ENCODE measurements at regions not wholly inside any gene's neighbourhood (a gene's known extent, or its start where the extent isn't known, plus 50 kb on each side); places are given as distances from the start of the nearest gene placed in this dataset.
"Not testable (repeated sequence)": the region's sequence is repeated elsewhere in the genome, so short reads cannot be mapped to it uniquely, and the experiment has no call there.

DNA sequence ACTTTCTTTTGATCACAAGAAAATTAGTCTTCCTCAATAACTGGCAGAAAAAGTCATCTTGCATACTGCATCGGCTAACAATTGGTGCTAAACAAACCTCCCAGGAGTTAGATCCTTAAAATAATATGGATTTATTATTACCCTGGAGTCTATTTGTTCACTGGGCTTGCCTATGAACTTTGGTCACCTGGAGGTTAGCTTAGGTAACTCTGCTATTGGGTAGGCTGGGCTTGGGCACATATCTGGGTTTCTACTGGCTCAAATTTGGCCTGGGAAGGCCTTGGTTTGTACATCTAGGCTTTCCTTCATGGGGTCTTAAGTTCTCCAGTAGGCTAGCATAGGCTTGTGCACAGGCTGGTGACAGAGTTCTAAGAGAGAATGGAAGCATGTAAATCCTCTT, 279.9 kb downstream of the RASEF start:
- no peak for DNase-seq

DNA sequence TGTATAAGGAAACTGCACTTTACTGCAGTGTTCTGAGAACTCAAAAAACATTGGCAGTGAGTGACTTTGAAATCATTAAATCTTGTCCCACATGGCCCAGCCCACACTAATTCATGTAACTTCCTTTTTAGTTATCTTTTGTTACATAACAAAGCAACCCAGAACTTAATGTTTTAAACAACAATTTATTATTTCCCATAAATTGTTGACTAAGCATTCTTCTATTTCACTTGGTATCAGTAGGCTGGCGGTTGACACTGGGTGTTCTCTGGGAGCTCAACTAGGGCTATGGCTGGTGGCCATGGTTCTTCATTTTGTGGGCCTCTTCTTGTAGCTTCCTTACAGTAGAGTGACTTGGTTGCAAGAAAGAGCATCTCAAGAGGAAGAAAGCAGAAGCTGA, 278.4 kb downstream of the RASEF start:
- no peak for DNase-seq

DNA sequence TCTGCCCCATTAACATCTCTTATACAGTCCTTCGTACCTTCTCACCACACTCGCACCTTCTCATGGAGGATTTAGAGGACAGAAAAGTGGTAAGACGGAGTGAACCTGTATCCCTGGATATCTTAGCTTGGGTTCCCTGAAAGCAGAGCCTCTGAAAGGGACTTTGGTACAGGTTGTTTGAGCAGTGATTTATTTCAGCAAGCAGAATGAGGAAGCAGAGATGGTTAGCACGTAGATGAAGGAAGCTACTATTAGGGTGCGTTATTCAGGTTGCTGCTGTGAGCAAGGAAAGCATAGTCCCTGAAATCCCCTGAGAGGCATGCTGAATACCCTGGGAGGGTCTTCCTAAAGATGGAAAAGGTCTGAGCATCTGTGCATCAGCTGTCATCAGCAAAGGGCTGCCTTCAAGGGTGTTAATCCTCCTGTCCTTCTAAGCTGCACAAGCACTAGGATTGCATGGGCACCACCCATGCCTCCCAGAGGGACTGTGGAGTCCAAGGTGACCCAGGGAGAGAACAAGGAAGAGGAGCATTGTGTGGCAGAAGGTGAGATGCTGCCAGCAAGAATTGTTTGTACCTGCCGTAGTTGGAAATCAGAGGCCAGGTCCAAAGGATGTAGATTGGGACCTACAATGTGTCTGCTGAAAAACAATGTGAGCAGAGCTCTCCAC, 273.7 kb downstream of the RASEF start:
- DNase-seq: no peak

DNA sequence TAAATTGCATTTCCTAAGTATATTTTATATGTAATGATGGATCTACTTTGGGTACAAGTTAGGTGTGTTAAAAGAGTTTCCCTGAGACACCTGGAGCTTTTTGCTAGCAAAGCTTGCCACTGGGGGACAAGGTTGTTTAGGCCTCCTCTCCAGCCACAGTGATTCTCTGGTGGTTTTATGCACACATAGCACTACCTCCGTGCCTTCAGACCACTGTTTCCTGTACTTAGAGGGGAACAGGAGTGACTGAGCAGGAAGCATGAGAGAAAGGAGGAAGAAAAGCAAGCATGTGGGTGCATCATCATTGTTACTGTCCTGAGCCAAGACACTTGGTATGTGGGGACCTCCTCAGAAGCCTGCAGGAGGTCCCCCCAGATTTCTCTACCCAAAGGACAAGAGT, 272.1 kb downstream of the RASEF start:
- DNase-seq: no peak

DNA sequence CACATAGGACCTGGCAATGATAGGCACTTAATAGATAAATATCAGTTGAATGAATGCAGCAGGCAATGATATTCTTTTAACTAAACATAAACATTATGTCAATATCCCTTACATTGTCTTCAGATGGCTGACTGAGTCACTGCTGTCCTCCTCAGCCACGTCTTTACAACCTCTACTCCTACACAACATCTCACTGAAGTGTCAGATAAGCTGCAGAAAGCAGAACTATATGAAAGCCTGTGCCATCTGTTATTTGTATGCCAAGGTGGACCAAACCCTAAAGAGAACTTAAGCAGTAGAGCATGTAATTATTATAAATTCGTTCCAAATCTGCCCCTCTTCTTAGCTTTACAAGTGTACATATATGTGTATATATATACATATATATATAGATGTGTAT, 271.2 kb downstream of the RASEF start:
- no peak for DNase-seq

DNA sequence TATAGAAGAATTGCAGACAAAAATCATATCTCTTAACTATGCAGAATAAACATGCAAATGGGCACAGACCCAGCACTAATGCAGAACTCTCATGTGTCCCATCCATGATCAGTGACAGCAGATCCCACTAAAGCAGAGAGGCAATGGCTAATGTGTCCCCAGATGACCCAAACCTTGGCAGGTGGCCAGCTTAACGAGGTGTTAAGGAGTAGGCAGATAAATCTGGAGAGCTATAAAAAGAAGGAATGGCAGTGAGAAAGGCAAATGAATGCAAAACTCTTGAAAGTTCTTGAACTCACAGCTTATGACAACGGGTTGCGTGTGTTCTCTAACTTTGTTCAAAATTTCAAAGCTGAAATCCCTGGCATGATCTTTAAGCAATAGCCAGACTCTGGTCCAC, 265.4 kb downstream of the RASEF start:
- peak; percentile 1 to 10 (median 8) for DNase-seq

DNA sequence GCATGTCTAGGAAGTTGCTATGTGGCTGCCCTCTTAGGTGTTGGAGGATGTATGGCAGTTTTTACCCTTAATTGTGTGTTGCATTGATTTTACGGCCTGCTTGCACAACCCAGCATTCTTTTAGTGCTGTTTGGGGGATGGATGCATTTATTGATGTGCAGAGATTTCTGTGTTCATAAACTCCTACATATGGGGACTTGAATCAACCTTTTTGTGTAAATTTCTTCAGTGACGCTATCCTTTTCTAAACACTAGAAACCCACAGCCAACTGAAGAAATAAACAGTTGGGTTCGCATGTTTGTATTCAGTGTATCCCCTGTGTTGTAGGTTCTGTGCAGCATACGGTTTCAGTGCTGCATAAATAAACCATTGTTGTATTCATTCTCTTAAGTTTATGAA, 263.7 kb downstream of the RASEF start:
- DNase-seq: no peak

DNA sequence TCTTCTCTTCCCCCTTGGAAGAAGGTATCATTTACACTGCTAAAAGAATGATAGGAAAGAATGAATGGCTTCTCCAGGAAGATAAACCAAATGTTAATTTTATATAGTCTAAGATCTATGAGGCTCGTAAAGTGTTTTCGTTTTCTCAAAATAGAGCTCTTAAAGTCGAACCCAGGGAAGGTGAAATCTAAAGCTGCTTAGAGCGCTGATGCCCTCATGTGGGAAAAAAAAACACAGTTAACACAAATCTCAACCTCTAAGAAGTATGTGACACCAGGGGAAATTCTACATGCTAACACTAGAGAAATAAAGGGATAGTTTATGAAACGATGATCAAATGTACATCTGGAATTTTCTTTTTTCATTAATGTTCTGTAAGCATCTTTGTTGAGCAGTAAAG, 257.9 kb downstream of the RASEF start:
- no peak for DNase-seq

DNA sequence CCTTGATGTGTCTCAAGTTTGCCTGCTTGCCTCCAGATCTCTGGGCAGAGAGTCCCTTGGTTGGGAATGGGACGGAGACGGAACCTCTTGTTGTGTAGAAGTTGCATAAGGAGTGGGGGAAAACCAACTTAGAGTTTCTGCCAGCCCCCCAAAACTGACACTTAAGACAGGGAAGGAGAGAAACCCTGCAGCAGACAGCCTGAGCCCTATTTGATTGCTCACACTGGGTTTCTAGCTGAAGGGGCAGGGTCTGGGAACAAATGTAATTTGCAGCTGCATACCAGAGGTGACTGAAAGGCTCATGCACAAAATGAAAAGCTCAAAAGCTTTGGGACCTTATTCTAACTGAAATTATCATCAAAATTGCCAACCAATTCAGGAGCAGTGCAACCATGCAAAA, 254.5 kb downstream of the RASEF start:
- DNase-seq: no peak

DNA sequence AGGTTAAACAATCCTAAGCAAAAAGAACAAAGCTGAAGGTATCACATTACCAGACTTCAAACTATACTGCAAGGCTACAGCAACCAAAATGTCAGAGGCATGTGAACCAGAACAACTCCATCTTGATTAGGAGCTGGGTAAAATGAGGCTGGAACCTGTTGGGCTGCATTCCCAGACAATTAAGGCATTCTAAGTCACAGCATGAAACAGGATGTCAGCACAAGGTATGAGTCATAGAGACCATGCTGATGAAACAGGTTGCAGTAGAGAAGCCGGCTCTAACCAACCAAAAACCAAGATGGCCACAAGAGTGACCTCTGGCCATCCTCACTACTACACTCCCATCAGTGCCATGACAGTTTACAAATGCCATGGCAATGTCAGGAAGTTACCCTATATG, 252.0 kb downstream of the RASEF start:
- peak in 1 of 3 donors; percentile 1 for DNase-seq

DNA sequence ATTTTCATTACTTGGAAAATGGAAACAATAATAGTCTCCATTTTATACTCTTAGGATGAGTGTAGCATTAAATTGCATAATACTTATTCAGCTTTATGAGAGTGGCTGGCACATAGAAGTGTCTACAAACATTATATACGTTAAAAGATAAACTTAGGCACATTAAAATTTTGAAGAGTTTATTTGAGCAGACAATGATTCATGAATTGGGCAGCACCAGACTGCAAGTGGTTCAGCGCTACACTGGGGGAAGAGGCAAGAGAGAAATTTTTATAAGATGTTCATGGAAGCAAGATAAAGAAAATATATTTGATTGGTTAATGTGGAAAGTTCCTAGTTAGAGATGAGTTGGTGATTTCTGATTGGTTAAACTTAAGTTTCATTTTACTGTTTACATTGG, 243.7 kb downstream of the RASEF start:
- no peak for DNase-seq

DNA sequence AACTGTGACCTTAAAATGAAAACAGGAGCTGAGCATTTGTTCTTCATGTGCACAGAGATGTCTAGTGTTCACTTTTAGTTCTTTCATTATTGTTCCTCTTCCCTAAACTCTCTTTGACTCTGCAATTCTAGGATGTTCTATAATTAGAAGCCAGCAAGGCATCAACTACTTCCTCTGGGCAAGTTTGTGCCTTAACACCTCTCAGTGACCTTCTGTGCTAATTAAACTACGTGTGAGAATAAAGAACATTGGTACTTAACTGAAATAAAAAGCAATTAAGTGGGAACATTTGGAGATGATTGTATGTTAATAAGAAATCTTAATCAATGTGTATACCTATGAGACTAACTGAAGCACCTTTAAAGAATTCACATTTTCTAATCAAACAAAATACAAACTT, 242.8 kb downstream of the RASEF start:
- DNase-seq: no peak

DNA sequence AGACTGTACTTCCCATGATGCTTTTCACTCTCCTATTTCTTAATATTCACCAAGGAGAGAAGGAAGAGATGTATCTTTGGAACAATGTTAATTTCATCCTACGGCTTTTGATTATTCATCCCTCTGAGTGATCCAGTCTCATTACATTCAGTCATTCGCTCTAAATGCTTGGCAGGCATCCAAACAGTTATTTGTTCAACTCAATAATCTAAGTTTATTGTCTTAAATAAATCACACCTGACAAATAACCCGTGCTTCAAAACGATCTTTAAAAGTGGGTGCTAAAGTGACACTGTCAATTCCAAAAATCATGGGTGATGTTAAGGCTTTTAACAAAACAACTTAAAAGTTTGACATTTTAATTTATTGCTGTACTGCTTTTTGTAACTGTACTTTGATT, 233.1 kb downstream of the RASEF start:
- no peak for DNase-seq

DNA sequence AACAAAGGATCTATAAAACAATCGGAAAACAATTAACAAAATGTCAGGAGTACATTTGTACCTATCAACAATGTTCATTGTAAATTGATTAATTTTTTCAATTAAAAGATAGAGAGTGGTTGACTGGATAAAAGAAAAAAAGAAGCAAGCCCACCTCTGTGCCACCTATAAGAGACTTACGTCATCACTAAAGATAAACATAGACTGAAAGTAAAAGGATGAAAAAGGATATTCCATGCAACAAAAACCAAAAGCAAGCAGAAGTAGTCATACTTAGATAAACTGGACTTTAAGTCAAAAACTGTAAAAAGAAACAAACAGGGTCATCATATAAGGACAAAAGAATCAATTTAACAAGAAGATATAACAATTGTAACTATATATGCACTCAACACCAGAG, 197.4 kb downstream of the RASEF start:
- no peak for DNase-seq

DNA sequence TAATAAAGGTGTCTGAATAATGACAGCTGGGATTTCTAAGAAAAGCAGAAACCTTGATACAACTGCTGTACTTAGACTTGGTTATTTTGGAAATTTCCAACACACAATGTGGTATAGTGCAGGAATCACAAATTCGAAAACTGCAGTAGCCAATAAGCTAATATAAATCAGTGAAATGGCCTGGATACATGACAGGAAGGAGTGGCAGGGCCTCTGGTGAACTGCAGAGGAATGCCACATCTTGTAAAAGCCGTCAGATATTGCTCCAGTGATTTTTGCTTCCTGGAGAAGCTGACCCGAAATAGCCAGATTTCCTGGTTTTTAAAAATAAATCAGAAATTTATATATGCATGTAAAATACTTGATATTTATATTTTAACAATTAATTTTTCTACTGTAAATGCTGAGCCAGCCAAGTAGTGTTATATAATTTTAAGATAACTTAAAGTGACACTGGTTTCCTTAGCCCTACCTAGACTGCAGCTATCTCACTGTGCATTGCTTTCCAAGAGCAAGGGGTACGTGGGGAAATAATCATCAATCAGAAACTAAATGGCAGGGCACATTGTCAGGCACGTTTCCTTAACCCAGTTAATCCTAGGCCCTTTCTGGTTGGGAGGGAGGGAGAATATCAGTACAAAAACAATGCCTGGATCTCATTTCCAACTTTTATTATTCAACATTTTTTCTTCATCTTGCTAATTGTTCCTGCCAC, 182.4 kb downstream of the RASEF start:
- no peak for DNase-seq

DNA sequence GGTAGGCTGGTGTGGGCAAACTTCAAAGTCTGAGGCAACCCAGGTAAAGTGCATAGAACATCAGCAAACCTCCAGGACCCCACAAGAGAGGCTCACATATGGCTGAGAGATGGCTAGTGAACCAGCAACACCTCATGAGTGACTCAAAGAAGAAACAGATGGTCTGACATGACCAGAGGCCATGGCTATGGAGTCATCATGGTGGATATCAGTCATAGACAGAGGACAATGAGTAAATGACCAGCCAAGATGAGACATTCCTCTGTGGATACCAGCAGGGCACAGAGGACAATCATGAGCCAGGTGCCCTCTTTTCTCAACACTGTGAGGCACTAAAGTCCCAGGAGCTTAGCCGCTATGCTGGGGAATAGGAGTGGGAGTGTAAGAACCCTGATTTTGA, 180.8 kb downstream of the RASEF start:
- DNase-seq: no peak

DNA sequence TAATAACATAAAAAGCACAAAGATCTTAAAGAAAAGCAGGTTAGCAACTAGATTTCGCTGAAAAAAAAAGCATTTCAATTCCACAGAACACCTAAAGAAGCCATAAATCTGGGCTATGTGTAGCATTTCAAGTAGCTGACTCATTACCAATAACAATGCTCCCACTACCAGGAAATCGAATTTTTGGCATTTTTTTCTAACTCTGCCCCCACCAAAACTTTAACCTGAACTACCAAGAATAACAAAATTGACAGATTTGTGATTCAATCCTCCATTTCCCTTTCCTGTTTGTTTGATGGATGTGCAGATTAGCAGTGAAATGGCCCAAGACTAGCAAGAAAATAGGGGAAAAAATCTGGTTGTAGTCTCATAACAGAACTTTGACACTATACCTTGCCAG, 180.2 kb downstream of the RASEF start:
- DNase-seq: no peak

DNA sequence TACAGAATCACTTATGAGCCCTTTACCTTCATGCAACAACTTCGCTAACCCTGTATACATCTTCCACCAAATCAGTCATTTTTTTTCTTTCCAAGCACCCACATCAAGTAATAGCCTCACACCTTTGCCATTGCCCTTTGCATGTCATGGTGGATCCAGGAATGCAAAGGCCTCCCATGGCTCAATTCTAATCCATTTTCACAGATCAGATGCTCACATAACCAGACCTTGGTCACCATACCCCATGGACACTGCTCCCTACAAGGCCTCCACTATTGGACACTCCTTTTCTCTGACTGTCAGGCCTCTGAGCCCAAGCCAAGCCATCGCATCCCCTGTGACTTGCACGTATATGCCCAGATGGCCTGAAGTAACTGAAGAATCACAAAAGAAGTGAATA, 179.5 kb downstream of the RASEF start:
- no peak for DNase-seq

DNA sequence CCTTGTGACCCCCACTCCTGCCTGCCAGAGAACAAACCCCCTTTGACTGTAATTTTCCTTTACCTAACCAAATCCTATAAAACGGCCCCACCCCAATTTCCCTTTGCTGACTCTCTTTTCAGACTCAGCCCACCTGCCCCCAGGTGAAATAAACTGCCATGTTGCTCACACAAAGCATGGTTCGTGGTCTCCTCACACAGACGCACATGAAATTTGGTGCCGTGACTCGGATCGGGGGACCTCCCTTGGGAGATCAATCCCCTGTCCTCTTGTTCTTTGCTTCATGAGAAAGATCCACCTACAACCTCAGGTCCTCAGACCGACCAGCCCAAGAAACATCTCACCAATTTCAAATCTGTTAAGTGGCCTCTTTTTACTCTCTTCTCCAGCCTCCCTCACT, 179.0 kb downstream of the RASEF start:
- not testable (repeated sequence) for DNase-seq

DNA sequence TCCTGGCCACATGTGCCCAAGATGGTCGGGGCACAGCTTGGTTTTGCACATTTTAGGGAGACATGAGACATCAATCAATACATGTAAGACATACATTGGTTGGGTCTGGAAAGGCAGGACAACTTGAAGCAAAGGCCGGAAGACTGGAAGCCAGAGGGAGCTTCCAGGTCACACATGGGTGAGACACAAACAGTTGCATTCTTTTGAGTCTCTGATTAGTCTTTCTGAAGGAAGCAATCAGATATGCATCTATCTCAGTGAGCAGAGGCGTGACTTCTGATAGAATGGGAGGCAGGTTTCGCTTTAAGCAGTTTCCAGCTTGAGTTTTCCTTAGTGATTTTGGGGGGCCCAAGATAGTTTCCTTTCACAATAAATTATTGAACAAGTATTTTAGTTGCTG, 172.5 kb downstream of the RASEF start:
- DNase-seq: no peak

DNA sequence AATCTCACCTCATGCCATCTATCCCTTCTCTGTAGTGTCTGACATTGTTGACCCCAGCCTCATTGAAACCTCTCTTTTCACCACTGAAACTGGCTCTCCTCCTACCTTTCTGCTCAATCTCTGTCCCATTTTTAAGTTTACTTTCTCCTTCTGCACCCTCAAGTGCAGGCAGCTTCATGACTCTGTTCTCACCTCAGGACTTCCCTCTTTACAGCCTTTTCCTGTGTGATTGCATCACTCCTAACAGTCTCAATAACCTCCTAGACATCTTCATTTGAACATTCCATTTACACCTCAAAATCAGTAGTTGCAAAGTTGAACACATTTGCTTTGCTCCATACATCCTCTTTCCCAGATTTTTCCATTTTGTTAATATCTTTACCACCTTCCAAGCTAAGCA, 172.1 kb downstream of the RASEF start:
- DNase-seq: no peak

DNA sequence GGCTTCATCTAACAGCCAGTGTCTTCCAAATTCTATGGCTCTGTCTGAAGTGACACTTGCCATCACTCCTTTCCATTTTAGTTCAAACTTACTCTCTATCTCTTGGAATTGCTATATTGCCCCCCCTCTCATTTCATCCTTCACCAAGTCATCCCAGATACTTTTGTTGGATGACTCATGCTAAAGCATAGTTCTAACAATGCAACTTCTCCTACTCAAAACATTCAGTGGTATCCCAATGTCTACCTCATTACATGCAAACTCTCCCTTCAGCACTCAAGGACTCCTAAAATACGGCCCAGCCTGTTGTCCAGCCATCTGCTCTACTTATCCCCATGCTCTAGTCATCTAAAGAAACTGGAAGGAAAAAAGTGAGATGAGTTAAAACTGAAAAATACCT, 171.6 kb downstream of the RASEF start:
- DNase-seq: no peak

DNA sequence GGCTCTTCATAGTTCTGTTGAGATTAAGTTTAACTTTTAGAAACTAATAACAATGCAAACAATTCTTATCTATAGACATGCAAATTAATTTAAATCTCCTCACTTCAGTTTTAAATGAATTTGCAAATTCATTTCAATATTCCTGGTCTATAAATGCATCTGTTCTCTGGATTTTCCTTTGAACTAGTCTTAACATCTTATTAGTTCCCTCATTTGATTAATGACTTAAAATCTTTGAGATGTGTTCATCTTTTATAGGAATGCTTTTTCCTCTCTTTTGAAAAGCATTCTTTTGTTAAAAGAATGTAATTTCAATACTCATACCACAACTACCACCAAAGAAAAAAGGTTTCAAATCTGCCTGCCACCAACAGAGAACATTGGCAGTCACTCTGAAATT, 169.4 kb downstream of the RASEF start:
- DNase-seq: no peak

DNA sequence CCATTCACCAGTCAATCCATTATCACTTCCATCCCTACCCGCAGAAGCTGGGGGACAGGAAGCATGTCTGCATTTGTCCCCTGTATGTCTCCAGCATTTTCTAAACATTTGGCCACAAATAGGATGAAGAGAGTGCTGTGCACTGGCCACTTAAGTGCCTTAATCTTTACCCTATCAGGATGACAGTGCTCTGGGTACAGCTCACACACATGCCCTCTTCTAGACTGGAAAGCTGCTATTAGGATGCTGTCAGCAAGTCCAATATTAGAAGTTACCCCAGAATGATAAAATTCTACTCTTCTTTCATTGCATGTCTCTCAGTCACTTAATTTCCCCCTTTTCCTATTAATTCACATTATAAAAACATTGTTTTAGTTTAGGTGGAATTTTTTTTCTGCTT, 168.4 kb downstream of the RASEF start:
- DNase-seq: peak in 2 of 3 donors; percentile 3 to 53

Data from muscle of back (tissue), 3 donors.